GM12874 (cell line): ENCODE measurements at regions not wholly inside any gene's neighbourhood (a gene's known extent, or its start where the extent isn't known, plus 50 kb on each side); places are given as distances from the start of the nearest gene placed in this dataset.

ENCODE experiments used
- CTCF ChIP-seq: IDR thresholded peaks from 2 replicates; pipeline ENCODE4 v1.5.1; 2011; ENCODE audit warnings: low read depth, mild to moderate bottlenecking, control low read depth, low read length, moderate library complexity; ENCODE audit not compliant: insufficient read depth

DNA sequence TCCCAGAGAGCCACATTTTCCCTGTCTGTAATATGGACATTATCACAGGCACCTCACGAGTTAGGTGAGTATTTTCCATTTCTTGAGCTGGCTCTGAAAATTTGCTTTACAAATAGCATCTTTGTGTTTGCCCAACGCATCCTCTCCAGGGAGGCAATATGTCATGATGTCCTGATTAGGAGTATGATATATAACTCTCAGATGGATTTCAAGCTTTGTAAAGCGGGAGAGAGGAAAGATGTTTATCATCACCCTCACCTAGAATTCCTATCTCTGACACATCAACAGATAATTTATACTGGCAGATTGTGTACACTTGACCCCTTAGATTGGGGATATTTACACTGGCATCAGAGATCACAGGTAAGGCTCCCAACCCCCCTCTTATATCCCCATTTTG, 730.7 kb upstream of the RGS18 start:
- TF ChIP-seq CTCF = no peak

DNA sequence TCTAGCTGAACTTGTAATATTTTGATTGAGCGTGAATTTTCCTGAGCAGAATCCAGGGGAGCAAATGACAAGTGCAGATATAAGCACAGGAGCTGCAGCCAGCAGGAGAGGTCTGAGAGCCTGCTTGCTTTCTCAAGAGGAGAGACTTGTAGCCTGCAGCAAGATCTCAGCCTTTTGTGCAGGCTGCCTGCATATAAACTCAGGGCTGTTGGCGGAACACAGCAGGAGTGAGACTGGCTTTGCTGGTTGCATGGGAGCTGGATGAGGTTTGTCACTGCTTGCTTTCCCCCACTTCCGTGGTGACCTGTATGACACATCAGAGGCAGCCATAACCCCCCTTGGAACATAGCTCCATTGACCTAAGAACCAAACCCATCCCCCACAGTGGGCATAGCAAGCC, 725.4 kb upstream of the RGS18 start:
- no peak for TF ChIP-seq CTCF

DNA sequence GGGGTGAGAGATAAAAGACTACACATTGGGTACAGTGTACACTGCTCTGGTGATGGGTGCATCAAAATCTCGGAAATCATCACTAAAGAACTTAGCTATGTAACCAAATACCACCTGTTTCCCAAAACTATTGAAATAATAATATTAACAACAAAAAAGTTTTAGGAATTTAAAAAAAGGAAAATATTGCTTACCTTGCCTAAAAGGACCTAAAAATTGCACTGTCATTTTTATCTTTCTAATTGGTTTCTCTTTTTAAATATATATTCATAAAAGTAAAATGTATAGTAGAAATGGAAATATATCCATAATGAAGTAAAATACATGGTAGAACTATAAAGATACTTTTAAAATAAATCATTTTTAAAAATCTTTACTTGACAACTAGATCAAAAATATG, 719.3 kb upstream of the RGS18 start:
- TF ChIP-seq CTCF = no peak

DNA sequence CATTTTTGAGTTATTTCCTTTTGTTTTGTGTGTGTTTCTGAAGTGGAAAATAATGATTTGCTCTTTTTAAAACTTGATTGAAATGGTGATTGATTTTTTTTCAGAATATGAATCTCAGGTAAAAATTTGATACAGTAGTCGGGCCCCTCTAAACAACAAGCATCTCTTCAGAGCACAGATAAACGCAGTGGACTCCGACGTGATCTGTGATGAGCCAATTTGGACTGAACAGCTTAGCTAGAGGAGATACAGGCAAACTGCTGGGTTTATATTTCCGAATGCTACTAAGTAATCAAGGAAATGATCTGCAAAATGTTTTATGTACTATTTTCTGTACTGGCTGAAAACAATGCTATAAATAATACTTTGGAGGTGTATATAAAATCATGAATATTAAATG, 705.7 kb upstream of the RGS18 start:
- TF ChIP-seq CTCF = no peak

GRCh38 chr1:191453487-191453886, 704.8 kb upstream of the RGS18 start:
- no peak for TF ChIP-seq CTCF

- no peak for TF ChIP-seq CTCF
These were observed 700.4 kb upstream of the RGS18 start for GRCh38 chr1:191457889-191458288.

DNA sequence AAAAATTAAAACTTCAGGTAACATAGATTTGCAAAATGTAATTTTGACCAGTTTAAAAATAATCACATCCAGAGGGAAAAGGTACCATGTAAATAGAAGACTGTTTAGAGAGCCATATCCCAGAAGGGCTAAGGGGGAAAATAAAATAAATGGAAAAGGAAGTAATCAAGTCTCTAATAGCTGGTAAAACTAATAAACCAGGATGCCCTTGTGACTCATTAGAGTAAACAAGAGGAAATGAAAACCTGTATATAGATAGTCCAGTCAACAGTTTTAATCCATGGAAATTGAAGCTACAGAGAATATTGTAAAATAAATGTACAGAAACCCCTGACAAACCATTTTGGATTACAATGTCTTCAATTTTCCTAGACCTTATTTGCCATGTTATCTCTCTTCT, 698.0 kb upstream of the RGS18 start:
- TF ChIP-seq CTCF = no peak

- TF ChIP-seq CTCF = no peak
These were observed 674.3 kb upstream of the RGS18 start for GRCh38 chr1:191483988-191484387.
